ENCODE measurements at regions not wholly inside any gene's neighbourhood (a gene's known extent, or its start where the extent isn't known, plus 50 kb on each side); places are given as distances from the start of the nearest gene placed in this dataset.

DNA sequence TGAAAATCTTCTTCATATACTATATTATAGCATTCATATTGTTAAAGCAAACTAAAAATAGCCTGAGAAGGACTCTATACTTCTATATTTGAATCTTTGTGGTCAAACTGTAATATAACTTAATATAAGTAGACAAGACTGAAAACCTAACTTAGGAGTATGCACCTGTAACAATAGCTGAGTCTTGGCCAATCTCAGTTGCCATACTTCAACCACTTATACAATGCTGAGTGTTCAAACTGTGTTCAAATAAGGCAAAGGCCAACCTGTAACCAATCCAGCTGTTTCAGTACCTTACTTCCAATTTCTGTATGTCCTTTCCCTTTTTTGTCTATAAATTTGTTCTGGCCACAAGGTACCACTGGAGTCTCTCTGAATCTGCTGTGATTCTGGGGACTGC lies 1360.8 kb upstream of the CDH9 start:
- TF ChIP-seq, protein P1, sequence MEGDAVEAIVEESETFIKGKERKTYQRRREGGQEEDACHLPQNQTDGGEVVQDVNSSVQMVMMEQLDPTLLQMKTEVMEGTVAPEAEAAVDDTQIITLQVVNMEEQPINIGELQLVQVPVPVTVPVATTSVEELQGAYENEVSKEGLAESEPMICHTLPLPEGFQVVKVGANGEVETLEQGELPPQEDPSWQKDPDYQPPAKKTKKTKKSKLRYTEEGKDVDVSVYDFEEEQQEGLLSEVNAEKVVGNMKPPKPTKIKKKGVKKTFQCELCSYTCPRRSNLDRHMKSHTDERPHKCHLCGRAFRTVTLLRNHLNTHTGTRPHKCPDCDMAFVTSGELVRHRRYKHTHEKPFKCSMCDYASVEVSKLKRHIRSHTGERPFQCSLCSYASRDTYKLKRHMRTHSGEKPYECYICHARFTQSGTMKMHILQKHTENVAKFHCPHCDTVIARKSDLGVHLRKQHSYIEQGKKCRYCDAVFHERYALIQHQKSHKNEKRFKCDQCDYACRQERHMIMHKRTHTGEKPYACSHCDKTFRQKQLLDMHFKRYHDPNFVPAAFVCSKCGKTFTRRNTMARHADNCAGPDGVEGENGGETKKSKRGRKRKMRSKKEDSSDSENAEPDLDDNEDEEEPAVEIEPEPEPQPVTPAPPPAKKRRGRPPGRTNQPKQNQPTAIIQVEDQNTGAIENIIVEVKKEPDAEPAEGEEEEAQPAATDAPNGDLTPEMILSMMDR (IDR thresholded peaks at IDR 0.05): no peak
- no peak for TF ChIP-seq ZFX (IDR thresholded peaks at IDR 0.05; ENCODE audit: borderline replicate concordance)
